ENCODE measurements at regions not wholly inside any gene's neighbourhood (a gene's known extent, or its start where the extent isn't known, plus 50 kb on each side); places are given as distances from the start of the nearest gene placed in this dataset.

DNA sequence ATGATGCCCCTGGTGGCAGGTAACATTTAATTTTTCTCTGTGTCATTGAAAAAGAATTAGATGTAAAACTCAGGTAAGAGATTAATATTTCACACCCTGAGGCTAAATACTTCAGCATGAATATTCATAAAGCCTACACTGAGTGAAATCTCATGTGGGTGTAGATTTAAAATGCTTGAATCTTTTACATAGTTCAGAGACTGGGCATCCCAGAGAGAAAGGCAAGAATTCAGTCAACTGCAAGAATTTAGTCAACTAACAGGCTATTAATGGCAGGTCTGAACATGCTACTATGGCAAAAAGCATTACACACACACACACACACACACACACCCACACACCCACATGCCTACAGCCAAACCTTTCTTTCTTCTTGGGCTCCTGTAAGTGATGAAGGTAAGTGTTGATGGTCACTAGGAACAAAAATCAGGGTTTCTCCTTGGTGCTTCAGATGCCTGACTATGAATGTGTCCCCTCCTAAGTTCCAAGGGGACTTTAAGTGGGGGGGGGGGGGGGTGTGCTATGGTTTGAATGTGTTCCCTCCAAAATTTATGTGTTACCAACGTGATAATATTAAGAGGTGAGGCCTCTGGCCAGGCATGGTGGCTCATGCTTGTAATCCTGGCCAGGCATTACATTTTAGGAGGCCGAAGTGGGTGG, 63.7 kb upstream of the PSMD7 start:
- Histone ChIP-seq H3K36me3 (no peaks in the 10 kb centered on the region), H3K4me1 (no peaks in the 10 kb centered on the region), H3K27me3 (no peaks in the 10 kb centered on the region), H3K9me3 (no peaks in the 10 kb centered on the region), H3K27ac (no peak overlapping the region), H3K4me3 (no peak overlapping the region)
- TF ChIP-seq POLR2A (IDR thresholded peaks at IDR 0.05) (no peak), EP300 (IDR thresholded peaks at IDR 0.05) (no peak)
- TF ChIP-seq, protein P1, sequence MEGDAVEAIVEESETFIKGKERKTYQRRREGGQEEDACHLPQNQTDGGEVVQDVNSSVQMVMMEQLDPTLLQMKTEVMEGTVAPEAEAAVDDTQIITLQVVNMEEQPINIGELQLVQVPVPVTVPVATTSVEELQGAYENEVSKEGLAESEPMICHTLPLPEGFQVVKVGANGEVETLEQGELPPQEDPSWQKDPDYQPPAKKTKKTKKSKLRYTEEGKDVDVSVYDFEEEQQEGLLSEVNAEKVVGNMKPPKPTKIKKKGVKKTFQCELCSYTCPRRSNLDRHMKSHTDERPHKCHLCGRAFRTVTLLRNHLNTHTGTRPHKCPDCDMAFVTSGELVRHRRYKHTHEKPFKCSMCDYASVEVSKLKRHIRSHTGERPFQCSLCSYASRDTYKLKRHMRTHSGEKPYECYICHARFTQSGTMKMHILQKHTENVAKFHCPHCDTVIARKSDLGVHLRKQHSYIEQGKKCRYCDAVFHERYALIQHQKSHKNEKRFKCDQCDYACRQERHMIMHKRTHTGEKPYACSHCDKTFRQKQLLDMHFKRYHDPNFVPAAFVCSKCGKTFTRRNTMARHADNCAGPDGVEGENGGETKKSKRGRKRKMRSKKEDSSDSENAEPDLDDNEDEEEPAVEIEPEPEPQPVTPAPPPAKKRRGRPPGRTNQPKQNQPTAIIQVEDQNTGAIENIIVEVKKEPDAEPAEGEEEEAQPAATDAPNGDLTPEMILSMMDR (IDR thresholded peaks at IDR 0.05), result no peak
- no peak for DNase-seq (ENCODE audit: low spot score in 2 of 2)
- 72 to 76% methylated on average over 2 of the region's 2 CpGs for whole genome bisulfite sequencing, 2 donors

DNA sequence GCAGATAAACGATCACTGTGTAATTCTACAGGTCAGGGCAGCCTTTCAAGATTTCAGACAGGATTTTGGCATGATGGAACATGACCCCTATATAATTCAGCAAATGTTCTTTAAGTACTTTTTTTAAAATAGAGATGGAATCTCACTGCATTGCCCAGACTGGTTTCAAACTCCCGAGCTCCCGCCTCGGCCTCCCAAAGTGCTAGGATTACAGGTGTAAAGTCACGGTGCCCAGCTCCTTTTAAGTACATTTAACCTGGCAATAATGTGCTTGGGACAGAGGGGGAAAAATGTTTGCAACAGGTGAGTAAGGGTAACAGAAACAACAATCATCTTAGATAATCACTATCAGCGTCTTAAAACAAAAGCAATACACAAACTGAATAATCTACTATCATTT, 66.5 kb upstream of the PSMD7 start:
- H3K27ac ChIP-seq, result no peak overlapping the region
- TF ChIP-seq, protein P1 (IDR thresholded peaks at IDR 0.05), result no peak
- no peak for TF ChIP-seq POLR2A (IDR thresholded peaks at IDR 0.05)
- TF ChIP-seq EP300 (IDR thresholded peaks at IDR 0.05), result no peak
- WGBS, 2 donors, result 72 to 82% methylated on average over 6 of the region's 6 CpGs
- no peaks in the 10 kb centered on the region for H3K27me3 ChIP-seq
- no peak overlapping the region for H3K4me3 ChIP-seq
- H3K36me3 ChIP-seq, result no peaks in the 10 kb centered on the region
- H3K9me3 ChIP-seq, result no peaks in the 10 kb centered on the region
- no peak for DNase-seq (ENCODE audit: low spot score in 2 of 2)
- H3K4me1 ChIP-seq, result peaks cover 0 to 13% (median 0%) of the 10 kb centered on the region in 4 donors

DNA sequence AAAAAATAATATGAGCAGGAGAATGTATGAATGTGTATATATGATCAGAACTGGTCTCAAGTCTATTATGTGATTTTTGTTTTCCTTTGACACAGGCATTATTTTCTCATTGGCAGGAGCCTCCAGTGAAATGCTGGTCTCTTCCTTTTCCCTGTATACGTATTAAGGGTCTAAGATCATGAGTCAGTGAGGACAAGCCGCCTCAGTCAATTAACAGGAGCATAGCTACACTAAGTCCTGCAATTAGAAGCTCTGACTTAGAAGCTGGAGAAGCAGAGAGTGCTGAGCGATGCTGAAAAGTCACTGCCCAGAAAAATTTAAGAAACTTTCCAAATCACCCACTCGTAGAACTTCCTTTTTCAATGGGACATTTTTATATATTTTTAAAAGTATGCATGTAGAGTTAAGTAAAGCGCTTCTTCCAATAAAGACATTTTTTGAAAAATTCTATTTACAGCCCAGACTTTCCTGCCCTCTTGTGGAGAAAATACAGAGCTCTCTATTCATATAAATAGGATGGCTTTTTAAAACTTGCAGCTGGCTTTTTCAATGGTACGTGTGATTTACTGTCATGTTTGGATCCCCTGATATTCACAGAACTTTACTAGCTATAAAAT, 70.2 kb upstream of the PSMD7 start:
- TF ChIP-seq POLR2A (IDR thresholded peaks at IDR 0.05) (no peak), EP300 (IDR thresholded peaks at IDR 0.05) (no peak)
- TF ChIP-seq, protein P1 (IDR thresholded peaks at IDR 0.05), result peak in 1 of 5 experiments; percentile 34
- Histone ChIP-seq H3K36me3 (no peaks in the 10 kb centered on the region), H3K4me3 (no peak overlapping the region), H3K9me3 (no peaks in the 10 kb centered on the region), H3K4me1 (peaks cover 0 to 13% (median 0%) of the 10 kb centered on the region in 4 donors), H3K27ac (no peak overlapping the region), H3K27me3 (no peaks in the 10 kb centered on the region)
- 12% methylated on average over 6 of the region's 6 CpGs for WGBS, 2 donors
- no peak for DNase-seq (ENCODE audit: low spot score in 2 of 2)

DNA sequence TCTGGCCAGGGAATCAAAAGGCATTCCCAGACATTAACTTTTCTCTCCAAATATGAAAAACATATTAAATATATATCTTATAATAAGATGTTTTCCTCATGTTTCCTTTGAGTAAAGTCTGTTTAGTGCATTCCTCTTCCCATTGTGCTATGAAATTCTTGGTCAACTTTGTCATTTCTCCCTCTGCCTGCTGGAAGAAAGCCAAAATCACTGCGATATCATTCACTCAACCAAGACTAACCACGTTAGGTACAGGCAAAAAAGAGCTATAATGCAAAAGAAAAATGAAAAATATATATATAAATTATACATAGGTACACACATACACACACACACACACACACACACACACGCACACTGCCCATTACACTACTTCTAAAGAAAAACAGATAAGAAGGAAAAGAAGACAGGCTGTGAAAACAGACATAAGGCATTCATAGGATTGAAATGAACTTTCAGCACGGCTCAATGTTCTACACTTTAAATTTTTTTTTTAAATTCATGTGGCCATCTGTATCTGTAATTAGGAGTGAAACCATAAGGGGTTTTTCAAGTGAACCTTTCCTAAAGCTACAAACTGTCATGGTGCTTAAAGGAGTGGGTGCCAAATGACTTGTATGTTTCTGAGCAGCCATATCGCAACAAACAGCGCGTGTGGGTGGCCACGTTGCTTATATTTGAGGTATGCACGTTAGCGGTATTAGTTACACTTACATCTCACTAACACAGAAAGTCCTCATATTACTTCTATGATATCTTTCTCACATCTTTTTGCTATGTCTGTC, 71.6 kb upstream of the PSMD7 start:
- Histone ChIP-seq H3K27ac (no peak overlapping the region), H3K4me3 (no peak overlapping the region), H3K9me3 (no peaks in the 10 kb centered on the region), H3K4me1 (peaks cover 0 to 13% (median 0%) of the 10 kb centered on the region in 4 donors), H3K27me3 (no peaks in the 10 kb centered on the region), H3K36me3 (no peaks in the 10 kb centered on the region)
- TF ChIP-seq EP300 (IDR thresholded peaks at IDR 0.05) (no peak), POLR2A (IDR thresholded peaks at IDR 0.05) (no peak)
- TF ChIP-seq, protein P1 (IDR thresholded peaks at IDR 0.05), result no peak
- no peak for DNase-seq (ENCODE audit: low spot score in 2 of 2)
- WGBS, 2 donors, result 50 to 54% methylated on average over 10 of the region's 10 CpGs

DNA sequence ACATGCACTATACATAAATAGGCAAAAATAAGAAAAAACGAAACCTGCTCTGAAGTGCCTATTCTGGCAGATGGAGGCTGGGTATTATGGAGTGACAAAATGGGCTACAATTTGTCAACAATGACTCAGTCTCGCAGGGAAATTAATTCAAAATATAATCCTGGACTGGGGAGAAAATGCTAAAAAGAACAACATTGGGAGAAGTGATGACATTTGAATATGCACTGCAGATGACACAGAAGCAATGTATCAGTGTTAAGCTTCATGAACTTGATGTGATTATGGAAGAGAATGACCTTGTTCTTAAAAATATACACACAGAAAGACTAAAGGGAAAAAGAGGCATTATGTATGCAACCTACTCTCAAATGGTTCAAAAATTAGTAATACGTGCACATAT, 74.8 kb upstream of the PSMD7 start:
- TF ChIP-seq, protein P1 (IDR thresholded peaks at IDR 0.05), result no peak
- TF ChIP-seq EP300 (IDR thresholded peaks at IDR 0.05) (no peak), POLR2A (IDR thresholded peaks at IDR 0.05) (no peak)
- H3K4me1 ChIP-seq, result peaks cover 0 to 11% (median 0%) of the 10 kb centered on the region in 4 donors
- no peak overlapping the region for H3K27ac ChIP-seq
- H3K9me3 ChIP-seq, result no peaks in the 10 kb centered on the region
- DNase-seq (ENCODE audit: low spot score in 2 of 2), result no peak
- no peaks in the 10 kb centered on the region for H3K27me3 ChIP-seq
- H3K4me3 ChIP-seq, result no peak overlapping the region
- no peaks in the 10 kb centered on the region for H3K36me3 ChIP-seq
- WGBS, 2 donors, result 91 to 96% methylated on average over 3 of the region's 3 CpGs

Data from tibial nerve (tissue), 4 donors.